ENCODE measurements at regions not wholly inside any gene's neighbourhood (a gene's known extent, or its start where the extent isn't known, plus 50 kb on each side); places are given as distances from the start of the nearest gene placed in this dataset.
A peak's percentile ranks its signal among the peaks of the same experiment; 100 is the strongest.

GRCh38 chr7:26954951-26955350 lies 90.6 kb upstream of the SKAP2 start:
- TF ChIP-seq CTCF (IDR thresholded peaks at IDR 0.05; ENCODE audit: low read depth, low read length): no peak
- Histone ChIP-seq H3K4me1 (ENCODE audit: low read depth) (no peaks in the 10 kb centered on the region), H3K36me3 (no peaks in the 10 kb centered on the region), H3K9me3 (ENCODE audit: low read depth) (no peaks in the 10 kb centered on the region), H3K27me3 (peaks cover 29% of the 10 kb centered on the region), H3K4me3 (no peak overlapping the region), H3K27ac (no peak overlapping the region)
- peak in 1 of 2 donors; percentile 4 for DNase-seq (ENCODE audit: low read depth in 1 of 2, low spot score in 1 of 2)

GRCh38 chr7:26951407-26951950 lies 87.1 kb upstream of the SKAP2 start:
- H3K36me3 ChIP-seq: no peaks in the 10 kb centered on the region
- TF ChIP-seq CTCF (IDR thresholded peaks at IDR 0.05; ENCODE audit: low read depth, low read length): no peak
- no peak overlapping the region for H3K27ac ChIP-seq
- DNase-seq (ENCODE audit: low read depth in 1 of 2, low spot score in 1 of 2): no peak
- no peaks in the 10 kb centered on the region for H3K9me3 ChIP-seq (ENCODE audit: low read depth)
- H3K4me1 ChIP-seq (ENCODE audit: low read depth): peaks cover 7% of the 10 kb centered on the region
- no peak overlapping the region for H3K4me3 ChIP-seq
- H3K27me3 ChIP-seq: peaks cover 44% of the 10 kb centered on the region

- Histone ChIP-seq H3K27me3 (peaks cover 46% of the 10 kb centered on the region), H3K9me3 (ENCODE audit: low read depth) (no peaks in the 10 kb centered on the region), H3K4me3 (no peak overlapping the region), H3K36me3 (no peaks in the 10 kb centered on the region), H3K4me1 (ENCODE audit: low read depth) (peaks cover 7% of the 10 kb centered on the region), H3K27ac (no peak overlapping the region)
- DNase-seq (ENCODE audit: low read depth in 1 of 2, low spot score in 1 of 2): no peak
- no peak for TF ChIP-seq CTCF (IDR thresholded peaks at IDR 0.05; ENCODE audit: low read depth, low read length)
Measured at GRCh38 chr7:26950889-26951288, 86.5 kb upstream of the SKAP2 start.

GRCh38 chr7:26949319-26949718 lies 84.9 kb upstream of the SKAP2 start:
- Histone ChIP-seq H3K27ac (no peak overlapping the region), H3K4me1 (ENCODE audit: low read depth) (peaks cover 7% of the 10 kb centered on the region), H3K4me3 (no peak overlapping the region), H3K36me3 (no peaks in the 10 kb centered on the region), H3K9me3 (ENCODE audit: low read depth) (no peaks in the 10 kb centered on the region), H3K27me3 (peaks cover 60% of the 10 kb centered on the region)
- no peak for TF ChIP-seq CTCF (IDR thresholded peaks at IDR 0.05; ENCODE audit: low read depth, low read length)
- DNase-seq (ENCODE audit: low read depth in 1 of 2, low spot score in 1 of 2): no peak

- H3K4me1 ChIP-seq (ENCODE audit: low read depth): peaks cover 7% of the 10 kb centered on the region
- DNase-seq (ENCODE audit: low read depth in 1 of 2, low spot score in 1 of 2): peak in 1 of 2 donors; percentile 20
- peaks cover 63% of the 10 kb centered on the region for H3K27me3 ChIP-seq
- no peak for TF ChIP-seq CTCF (IDR thresholded peaks at IDR 0.05; ENCODE audit: low read depth, low read length)
- no peak overlapping the region for H3K4me3 ChIP-seq
- H3K36me3 ChIP-seq: no peaks in the 10 kb centered on the region
- H3K9me3 ChIP-seq (ENCODE audit: low read depth): no peaks in the 10 kb centered on the region
- H3K27ac ChIP-seq: no peak overlapping the region
Measured at GRCh38 chr7:26948617-26949118, 84.3 kb upstream of the SKAP2 start.

Measured in cardiac muscle cell (in vitro differentiated cells and primary cell).